HuH-7 (cell line): ENCODE measurements at regions not wholly inside any gene's neighbourhood (a gene's known extent, or its start where the extent isn't known, plus 50 kb on each side); places are given as distances from the start of the nearest gene placed in this dataset.

Experiments
- DNase-seq: peaks from one replicate; pipeline ENCODE4 v3.0.0; 2011; ENCODE audit warnings: low spot score

DNA sequence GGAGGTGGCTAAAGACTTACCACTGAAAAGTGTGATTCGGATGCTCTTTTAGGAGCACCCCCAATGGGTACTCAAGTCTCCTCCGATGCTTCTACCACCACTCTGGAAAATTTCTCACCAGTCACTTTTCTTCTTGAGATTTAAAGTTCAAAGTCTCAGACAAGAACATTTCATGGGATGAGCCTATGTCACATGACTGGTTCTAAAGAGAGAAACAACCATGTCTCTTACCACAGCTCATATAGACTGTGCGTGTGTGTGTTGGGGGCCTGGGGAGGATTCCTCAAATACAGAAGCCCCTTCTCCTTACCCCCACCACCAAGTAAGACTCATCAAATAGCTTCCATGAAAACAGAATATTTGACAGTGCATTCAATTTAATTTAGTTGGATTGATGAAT lies 181.7 kb upstream of the MIR17HG start:
- no peak for DNase-seq

DNA sequence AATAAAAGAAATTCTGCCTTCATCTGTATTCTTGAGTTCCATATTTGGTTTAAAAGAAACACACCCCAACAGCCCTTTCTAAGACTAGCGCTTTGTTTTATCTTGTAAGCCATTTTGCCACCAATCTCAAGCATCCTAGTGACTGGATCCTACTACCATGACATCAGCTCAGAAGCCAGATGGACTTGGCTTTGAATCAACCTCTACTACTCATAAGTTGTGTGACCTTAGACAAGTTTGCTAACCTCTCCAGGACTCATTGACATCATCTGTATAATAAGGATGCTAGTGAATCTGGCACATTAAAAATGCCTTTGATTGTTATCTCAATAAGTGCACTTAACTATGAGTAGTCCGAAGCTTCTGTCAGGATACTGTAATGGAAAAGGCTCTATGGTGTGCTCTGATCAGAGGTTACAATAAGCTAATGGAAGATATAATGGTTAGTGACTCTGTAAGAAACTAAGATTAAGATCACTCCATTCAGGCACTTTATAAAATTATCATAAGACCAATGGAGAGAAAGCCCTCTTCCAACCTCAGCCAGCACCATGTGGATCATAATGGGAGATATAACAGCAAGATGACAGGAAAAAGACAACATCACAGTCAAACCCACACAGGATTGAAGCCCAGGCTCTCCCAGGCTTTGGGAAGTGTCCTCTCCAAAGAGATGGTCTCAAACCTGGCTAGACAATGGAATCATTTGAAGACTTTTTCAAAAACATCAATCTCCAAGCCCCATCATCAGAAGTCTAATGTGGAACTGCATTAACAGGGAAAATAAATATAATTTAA lies 180.6 kb upstream of the MIR17HG start:
- DNase-seq, result no peak

- no peak for DNase-seq
Observed at GRCh38 chr13:91167706-91168385, 179.6 kb upstream of the MIR17HG start.

DNA sequence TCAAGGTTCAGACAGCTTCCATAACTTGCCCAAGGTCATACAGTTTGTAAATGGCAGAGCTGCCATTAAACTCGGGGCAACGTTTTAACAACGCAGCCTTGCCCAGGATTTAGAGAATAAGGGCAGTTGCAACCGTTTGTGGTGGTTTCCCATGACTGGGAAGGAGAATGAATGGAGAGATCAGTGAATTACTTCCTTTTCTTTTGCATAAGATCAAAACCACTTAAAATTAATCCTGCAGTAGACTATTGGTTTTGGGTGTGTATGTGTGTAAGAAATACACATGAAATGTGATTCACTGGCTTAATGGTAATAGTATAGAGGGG lies 179.1 kb upstream of the MIR17HG start:
- DNase-seq, result no peak

DNA sequence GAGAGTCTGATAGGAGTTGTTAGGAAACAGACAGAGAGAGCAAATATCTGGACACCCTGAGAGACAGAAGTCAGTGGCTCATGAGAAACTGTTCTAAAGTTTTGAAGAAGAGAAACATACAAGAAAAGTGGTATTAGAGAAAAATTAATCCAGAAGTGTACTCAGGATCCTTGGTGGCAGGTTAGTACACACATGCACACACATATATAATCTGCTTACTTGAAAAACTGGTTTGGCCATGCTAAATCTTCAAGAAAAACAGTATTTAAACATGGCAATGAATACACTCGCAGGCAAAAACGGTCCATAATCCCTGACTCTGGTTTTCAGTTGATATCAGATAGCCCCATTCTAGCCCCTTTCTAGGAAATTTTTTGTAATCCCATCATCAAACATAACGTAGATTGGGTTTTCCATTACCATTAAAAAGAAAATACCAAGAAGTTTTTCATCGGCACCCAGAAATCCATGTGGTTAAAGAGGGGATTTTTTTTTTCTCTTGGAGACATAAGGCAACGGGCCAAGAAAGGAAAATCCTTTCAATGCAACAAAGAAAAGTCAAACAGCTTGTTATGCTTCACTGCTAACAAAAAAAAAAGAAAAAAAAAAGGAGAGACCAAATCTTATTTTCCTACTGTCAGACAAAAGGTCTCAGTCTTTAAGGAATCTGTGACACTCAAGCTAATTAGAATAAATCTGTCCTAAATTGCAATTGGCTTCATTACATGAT lies 178.0 kb upstream of the MIR17HG start:
- no peak for DNase-seq

DNA sequence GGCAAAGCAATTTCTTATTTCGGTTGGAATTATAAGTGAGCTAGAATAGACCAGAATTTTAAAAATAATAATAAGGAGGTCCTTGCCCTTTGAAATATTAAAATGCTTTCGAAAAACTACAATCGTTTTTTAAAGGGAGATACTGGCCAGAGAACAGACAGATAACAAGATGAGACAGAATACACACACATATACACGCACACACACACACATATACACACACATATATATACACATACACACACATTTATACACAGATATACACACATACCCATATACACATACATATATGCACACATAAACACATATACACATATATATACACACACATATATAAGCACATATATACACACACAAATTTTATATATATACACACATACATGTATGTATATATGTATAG lies 175.3 kb upstream of the MIR17HG start:
- DNase-seq, result no peak

DNA sequence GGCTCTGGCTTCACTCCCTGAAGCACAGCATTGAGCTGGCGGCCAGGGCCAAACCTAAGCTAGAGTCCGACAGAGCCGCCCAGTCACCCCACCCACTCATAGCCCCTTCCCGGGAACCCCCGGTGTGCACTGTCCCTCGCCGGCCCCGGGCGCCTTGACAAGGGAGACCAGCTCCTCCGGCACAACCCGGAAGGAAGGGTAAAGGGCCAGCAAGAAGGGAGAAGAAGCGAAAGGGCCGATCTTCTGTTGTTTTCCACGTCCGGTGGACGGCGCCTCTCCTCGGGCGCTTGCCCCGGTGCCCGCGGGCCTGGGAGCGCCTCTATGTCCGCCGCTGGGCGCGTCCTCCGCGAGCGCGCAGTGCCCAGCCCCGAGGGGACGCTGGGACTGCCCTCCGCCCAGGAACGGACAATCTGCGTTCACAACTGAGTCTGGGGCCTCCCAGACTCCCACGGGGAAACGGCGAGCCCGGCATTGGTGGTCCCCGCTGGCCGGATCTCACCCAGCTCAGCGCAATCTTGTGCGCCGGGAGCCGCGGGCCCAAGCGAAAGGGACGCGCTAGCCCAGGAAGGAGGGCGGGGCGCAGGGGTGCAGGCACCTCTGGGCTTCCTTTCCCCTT lies 172.5 kb upstream of the MIR17HG start:
- no peak for DNase-seq

DNA sequence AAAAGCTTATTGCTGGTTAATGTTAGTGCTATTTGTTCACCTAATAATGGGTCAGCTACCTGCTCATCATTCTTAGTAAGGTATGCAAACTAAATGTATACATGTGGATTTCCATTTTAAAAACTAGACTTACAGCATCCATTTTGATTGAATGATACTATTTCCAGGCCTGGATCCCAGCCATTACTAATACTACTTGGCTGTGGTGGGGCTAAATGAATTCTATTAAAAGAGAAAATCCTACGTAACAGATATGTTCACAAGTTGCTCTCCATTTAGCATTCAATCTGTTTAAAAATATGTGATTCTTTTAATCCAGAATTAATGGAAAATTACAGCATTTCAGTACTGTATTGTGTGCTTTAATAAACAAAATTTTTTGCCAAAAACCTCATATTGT lies 169.4 kb upstream of the MIR17HG start:
- no peak for DNase-seq

DNA sequence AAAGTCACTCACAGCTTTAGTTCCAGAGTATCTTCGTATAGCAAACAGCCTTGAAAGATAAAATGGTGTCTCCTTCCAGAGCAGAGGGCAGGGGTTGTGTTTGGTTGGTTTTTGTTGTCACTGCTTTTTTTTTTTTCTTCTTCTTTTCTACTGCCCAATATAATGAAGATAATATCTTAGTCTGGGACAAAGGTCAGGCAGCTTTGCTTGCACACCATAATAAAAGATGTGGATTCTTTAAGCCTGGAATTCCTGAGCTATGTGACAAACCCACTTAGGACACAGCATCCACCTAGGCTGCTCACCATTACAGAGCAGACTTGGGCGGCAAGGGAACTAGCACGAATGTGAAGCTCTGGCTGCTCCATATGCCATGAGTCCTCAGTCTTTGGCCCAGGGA lies 165.6 kb upstream of the MIR17HG start:
- DNase-seq, result no peak

GRCh38 chr13:91184244-91184926 lies 163.1 kb upstream of the MIR17HG start:
- no peak for DNase-seq

- no peak for DNase-seq
Observed at GRCh38 chr13:91185294-91185863, 162.1 kb upstream of the MIR17HG start.

GRCh38 chr13:91187522-91187921 lies 160.0 kb upstream of the MIR17HG start:
- no peak for DNase-seq

DNA sequence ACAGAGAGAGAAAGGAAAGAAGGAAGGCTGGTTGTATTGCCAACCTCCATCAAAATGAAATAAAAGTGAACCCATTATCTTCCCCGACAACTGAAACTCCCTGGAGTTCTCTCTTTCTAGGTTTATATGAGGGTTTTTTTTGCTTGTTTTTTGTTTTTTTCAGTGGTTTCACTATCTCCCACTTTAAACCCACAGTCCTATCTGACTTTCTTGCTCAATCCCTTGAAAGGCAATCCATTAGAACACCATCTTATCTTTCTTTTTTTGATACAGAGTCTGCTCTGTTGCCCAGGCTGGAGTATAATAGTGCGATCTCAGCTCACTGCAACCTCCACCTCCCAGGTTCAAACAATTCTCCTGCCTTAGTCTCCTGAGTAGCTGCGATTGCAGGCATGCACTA lies 158.0 kb upstream of the MIR17HG start:
- DNase-seq, result no peak

DNA sequence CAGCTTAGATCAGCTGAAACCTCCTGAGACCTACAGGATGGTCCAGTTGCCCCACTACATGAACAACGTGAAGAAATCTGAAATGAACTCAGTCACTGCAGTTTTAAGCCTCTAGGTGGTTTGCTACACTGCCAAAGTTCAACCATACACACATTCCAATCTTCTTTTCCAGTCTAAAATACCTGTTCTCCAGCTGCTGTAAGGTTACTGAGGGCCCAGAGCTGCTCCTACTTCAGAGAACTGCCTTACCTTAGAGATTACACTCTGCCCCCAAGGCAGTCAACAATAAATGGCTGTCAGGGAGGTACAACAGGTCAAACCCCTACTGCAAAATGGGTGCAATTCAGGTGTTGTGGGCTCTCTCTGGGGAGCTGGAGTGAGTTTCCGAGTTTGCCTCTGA lies 154.1 kb upstream of the MIR17HG start:
- no peak for DNase-seq

DNA sequence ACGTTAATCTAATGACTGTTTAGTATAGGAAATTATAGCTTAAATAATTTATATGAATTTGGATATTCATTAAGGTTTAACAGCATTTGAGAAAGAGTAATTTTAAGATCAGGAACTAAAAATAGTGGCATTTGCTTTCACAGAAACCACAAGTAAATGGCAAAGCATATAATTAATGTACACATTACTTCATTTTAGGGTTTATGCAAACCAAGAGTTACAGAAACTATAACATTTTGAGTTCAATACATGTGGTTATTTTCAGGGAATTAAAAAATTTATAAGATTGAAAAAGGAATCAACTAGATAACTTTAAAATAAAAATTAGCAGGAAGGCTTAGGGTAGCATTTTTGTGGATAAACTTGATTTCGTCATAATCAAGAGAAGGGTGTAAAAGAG lies 151.7 kb upstream of the MIR17HG start:
- DNase-seq, result no peak

DNA sequence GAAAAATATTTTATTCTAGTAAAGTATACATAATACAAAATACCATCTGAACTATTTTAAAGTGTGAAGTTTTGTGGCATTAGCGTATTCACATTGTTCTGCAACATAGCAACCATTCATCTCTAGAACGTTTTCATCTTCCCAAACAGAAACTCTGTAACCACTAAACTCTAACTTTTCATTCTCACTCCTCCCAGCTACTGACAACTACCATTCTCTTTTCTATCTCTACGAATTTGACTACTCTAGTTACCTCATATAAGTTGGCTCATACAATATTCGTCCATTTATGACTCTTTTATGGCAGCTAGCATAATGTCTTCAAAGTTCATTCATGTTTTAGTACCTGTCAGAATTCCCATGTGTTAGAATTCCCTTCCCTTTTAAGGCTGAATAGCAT lies 150.5 kb upstream of the MIR17HG start:
- DNase-seq, result no peak

DNA sequence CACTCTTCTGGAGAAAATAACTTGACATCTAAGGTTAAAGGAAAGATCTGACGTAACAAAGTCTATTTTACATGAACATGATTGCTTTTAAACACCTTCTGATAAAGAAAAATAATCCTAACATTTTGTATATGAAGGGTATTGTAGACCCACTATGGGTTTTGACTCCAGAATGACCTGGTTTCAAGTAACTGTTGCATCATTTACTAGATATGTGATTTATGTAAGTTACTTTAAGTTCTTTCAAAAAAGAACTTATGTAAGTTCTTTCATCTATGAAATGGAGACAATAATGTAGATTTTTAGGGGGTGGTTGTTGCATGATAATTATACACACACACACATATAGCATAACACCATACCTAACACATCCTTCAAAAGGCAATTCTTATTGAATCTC lies 147.6 kb upstream of the MIR17HG start:
- no peak for DNase-seq

GRCh38 chr13:91200486-91200885 lies 147.0 kb upstream of the MIR17HG start:
- DNase-seq, result no peak

- DNase-seq, result no peak
Observed at GRCh38 chr13:91203430-91203829, 144.1 kb upstream of the MIR17HG start.

DNA sequence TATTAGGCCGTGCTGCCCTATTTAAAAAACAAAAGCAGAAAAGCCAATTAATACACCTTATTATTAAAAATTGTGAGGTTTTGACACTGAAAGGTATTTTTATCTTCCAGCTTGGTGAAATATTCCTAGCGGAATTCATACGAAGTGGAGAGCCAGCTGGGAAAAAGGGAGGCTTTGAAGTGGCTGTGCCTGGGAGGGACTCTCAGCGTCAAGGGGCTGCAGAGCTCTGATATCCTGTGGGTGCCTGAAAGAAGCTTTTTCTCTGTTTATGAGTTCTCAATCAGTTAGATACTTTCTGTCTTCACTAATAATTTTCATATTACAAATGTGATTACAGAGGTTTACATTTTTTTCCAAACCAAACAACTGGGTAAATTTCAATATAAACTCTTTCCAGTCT lies 140.2 kb upstream of the MIR17HG start:
- no peak for DNase-seq

GRCh38 chr13:91211510-91211909 lies 136.0 kb upstream of the MIR17HG start:
- DNase-seq, result no peak

DNA sequence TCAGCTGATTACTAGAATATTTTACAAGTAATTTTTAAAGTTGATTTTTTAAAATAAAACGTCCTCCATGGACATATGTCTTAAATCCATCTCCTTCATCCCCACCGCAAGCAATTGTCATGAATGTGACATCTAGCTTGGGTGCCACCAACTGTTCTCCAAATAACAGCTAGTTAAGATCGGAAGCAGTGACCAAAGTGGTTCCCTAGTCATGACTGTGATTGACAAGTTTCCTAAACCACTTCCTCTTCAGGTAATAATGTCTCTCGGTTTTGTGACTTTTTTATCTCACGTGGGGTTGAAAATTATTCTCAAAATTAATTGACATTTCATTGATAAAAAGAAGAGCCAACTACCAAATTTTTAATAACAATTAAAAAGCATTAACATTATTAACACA lies 135.3 kb upstream of the MIR17HG start:
- no peak for DNase-seq
